Spleen (tissue), 11 donors: ENCODE measurements at regions not wholly inside any gene's neighbourhood (a gene's known extent, or its start where the extent isn't known, plus 50 kb on each side); places are given as distances from the start of the nearest gene placed in this dataset.

Experiments used
- DNase-seq: peaks from one replicate; pipeline ENCODE4 v3.0.0-alpha.2; 2020
- H3K27ac ChIP-seq, 8 donors: fragments of 200-600 bp; sonication (generic) in 7 of 8; 1 replicate in 4 of 8; 2 replicates in 4 of 8; pipeline versions ENCODE4 v1.5.0 to v1.8.0; 2016 to 2021; ENCODE audit warnings: inconsistent platforms in 4 of 8, mild to moderate bottlenecking in 4 of 8, moderate library complexity in 1 of 8
- H3K27me3 ChIP-seq, 7 donors: fragments of 200-600 bp; sonication (generic) in 6 of 7; replicated peaks in 1 of 7; 1 replicate in 4 of 7; 2 replicates in 3 of 7; pipeline versions ENCODE4 v1.5.0 to v1.8.0; 2016 to 2021; ENCODE audit warnings: inconsistent platforms in 3 of 7, mild to moderate bottlenecking in 1 of 7
- H3K36me3 ChIP-seq, 6 donors: fragments of 200-600 bp; sonication (generic) in 5 of 6; 1 replicate in 4 of 6; 2 replicates in 2 of 6; pipeline versions ENCODE4 v1.5.0 to v1.8.0; 2016 to 2021; ENCODE audit warnings: inconsistent platforms in 2 of 6
- H3K4me1 ChIP-seq, 6 donors: fragments of 200-600 bp; sonication (generic) in 5 of 6; 1 replicate in 3 of 6; 2 replicates in 3 of 6; pipeline versions ENCODE4 v1.5.0 to v1.8.0; 2016 to 2021; ENCODE audit warnings: inconsistent platforms in 3 of 6
- H3K4me3 ChIP-seq, 8 donors: fragments of 200-600 bp; sonication (generic) in 7 of 8; 1 replicate in 4 of 8; 2 replicates in 4 of 8; pipeline versions ENCODE4 v1.5.0 to v1.8.0; 2016 to 2021; ENCODE audit warnings: inconsistent platforms in 4 of 8, mild to moderate bottlenecking in 4 of 8, moderate library complexity in 2 of 8
- H3K9me3 ChIP-seq, 8 donors: fragments of 200-600 bp; sonication (generic) in 7 of 8; 1 replicate in 4 of 8; 2 replicates in 4 of 8; pipeline versions ENCODE4 v1.5.0 to v1.8.0; 2016 to 2021; ENCODE audit warnings: inconsistent platforms in 4 of 8
- CTCF ChIP-seq, 11 experiments: fragments of 200-600 bp in 7 of 11; fragments of 450-650 bp in 4 of 11; sonication (generic) in 4 of 11; IDR thresholded peaks in 8 of 11; conservative IDR thresholded peaks in 3 of 11; 1 replicate in 7 of 11; 2 replicates in 4 of 11; pipeline versions ENCODE4 v1.4.0 to v1.8.0; 2016 to 2021; ENCODE audit warnings: antibody characterized with exemption in 11 of 11, inconsistent platforms in 4 of 11, mild to moderate bottlenecking in 1 of 11
- POLR2A ChIP-seq, 3 donors: fragments of 450-650 bp; IDR thresholded peaks; one replicate each; pipeline ENCODE4 v1.5.1; 2017; ENCODE audit warnings: antibody characterized with exemption in 3 of 3, mild to moderate bottlenecking in 1 of 3
- POLR2AphosphoS5 ChIP-seq, 3 donors: sonication (generic); formaldehyde crosslinking; IDR thresholded peaks; one replicate each; pipeline ENCODE4 v1.5.1; 2017; ENCODE audit warnings: antibody characterized with exemption in 3 of 3
- WGBS, 5 donors: extraction: QIAGEN DNeasy Blood & Tissue Kit in 3 of 5; methylation state at CpG; one replicate each; pipeline versions ENCODE4 v1.1.5 to v1.1.7; 2013 to 2018; 5-methylcytosine and 5-hydroxymethylcytosine counted together
- intact Hi-C: fragments of 100-400 bp; cut with DNase I; formaldehyde crosslinking; loops from one replicate; pipeline ENCODE4 v1.15.0; 2023; ENCODE audit warnings: low total_unique reads
- donor health status: healthy with polysubstance abuse.
- donor health status: DM: no; HTN: no; CAD: no; lungs with moderate emphysema.
- donor health status: DM: no; HTN: no; CAD: no.
- donor health status: Bipolar disorder and iron deficiency.
- donor health status: healthy.
- donor health status: DM: no; HTN: no; CAD: no.
- donor health status: DM: yes; HTN: yes; CAD: no.

GRCh38 chr2:59463426-59463825 is 1090.0 kb downstream of the BCL11A start:
- no peaks in the 10 kb centered on the region for H3K4me1 ChIP-seq
- H3K27ac ChIP-seq: no peak overlapping the region
- H3K36me3 ChIP-seq: no peaks in the 10 kb centered on the region
- intact Hi-C loops: no loop called here
- H3K4me3 ChIP-seq: no peak overlapping the region
- no peak for TF ChIP-seq POLR2AphosphoS5 (IDR thresholded peaks at IDR 0.05)
- TF ChIP-seq POLR2A (IDR thresholded peaks at IDR 0.05): no peak
- TF ChIP-seq CTCF (IDR thresholded peaks at IDR 0.05 in 8 of 11, conservative IDR thresholded peaks at IDR 0.05 in 3 of 11): no peak
- H3K27me3 ChIP-seq: no peaks in the 10 kb centered on the region
- WGBS, 5 donors: 62 to 79% (median 66%) methylated on average over 4 of the region's 4 CpGs
- DNase-seq: no peak
- no peaks in the 10 kb centered on the region for H3K9me3 ChIP-seq

GRCh38 chr2:59462422-59463197 is 1090.8 kb downstream of the BCL11A start:
- no peak for TF ChIP-seq CTCF (IDR thresholded peaks at IDR 0.05 in 8 of 11, conservative IDR thresholded peaks at IDR 0.05 in 3 of 11)
- no peak for TF ChIP-seq POLR2AphosphoS5 (IDR thresholded peaks at IDR 0.05)
- no peak for TF ChIP-seq POLR2A (IDR thresholded peaks at IDR 0.05)
- no peak for DNase-seq
- intact Hi-C loops: no loop called here

GRCh38 chr2:59461127-59461526 is 1092.3 kb downstream of the BCL11A start:
- no peak overlapping the region for H3K27ac ChIP-seq
- H3K4me1 ChIP-seq: no peaks in the 10 kb centered on the region
- no peak for DNase-seq
- intact Hi-C loops: no loop called here
- TF ChIP-seq POLR2AphosphoS5 (IDR thresholded peaks at IDR 0.05) (no peak), POLR2A (IDR thresholded peaks at IDR 0.05) (no peak), CTCF (IDR thresholded peaks at IDR 0.05 in 8 of 11, conservative IDR thresholded peaks at IDR 0.05 in 3 of 11) (no peak)
- H3K4me3 ChIP-seq: no peak overlapping the region
- no peaks in the 10 kb centered on the region for H3K27me3 ChIP-seq
- no peaks in the 10 kb centered on the region for H3K36me3 ChIP-seq
- 44 to 76% (median 72%) methylated on average over 1 of the region's 1 CpG for whole genome bisulfite sequencing, 5 donors
- H3K9me3 ChIP-seq: no peaks in the 10 kb centered on the region

More at GRCh38 chr2:59462422-59463197, 1090.8 kb downstream of the BCL11A start:
- no peaks in the 10 kb centered on the region for H3K9me3 ChIP-seq
- H3K36me3 ChIP-seq: no peaks in the 10 kb centered on the region
- 73 to 79% (median 77%) methylated on average over 7 of the region's 7 CpGs for WGBS, 5 donors
- no peaks in the 10 kb centered on the region for H3K27me3 ChIP-seq
- H3K27ac ChIP-seq: no peak overlapping the region
- H3K4me3 ChIP-seq: no peak overlapping the region
- H3K4me1 ChIP-seq: no peaks in the 10 kb centered on the region

- DNase-seq: no peak
- intact Hi-C loops: no loop called here
Observed at GRCh38 chr2:59458800-59459199, 1094.7 kb downstream of the BCL11A start.

More at GRCh38 chr2:59458800-59459199, 1094.7 kb downstream of the BCL11A start:
- no peaks in the 10 kb centered on the region for H3K36me3 ChIP-seq
- 65 to 79% (median 70%) methylated on average over 5 of the region's 5 CpGs for WGBS, 5 donors
- no peaks in the 10 kb centered on the region for H3K4me1 ChIP-seq
- no peaks in the 10 kb centered on the region for H3K9me3 ChIP-seq
- H3K27me3 ChIP-seq: no peaks in the 10 kb centered on the region
- TF ChIP-seq CTCF (IDR thresholded peaks at IDR 0.05 in 8 of 11, conservative IDR thresholded peaks at IDR 0.05 in 3 of 11) (no peak), POLR2A (IDR thresholded peaks at IDR 0.05) (no peak), POLR2AphosphoS5 (IDR thresholded peaks at IDR 0.05) (no peak)
- no peak overlapping the region for H3K27ac ChIP-seq
- H3K4me3 ChIP-seq: no peak overlapping the region
